RWPE1 (cell line): ENCODE measurements at regions not wholly inside any gene's neighbourhood (a gene's known extent, or its start where the extent isn't known, plus 50 kb on each side); places are given as distances from the start of the nearest gene placed in this dataset.

ENCODE experiments used
- CTCF ChIA-PET: fragments of 350-600 bp; sonication (Branson Sonifier 250); formaldehyde crosslinking; extraction: SDS; loops from one replicate; lab custom pipeline; 2021; lab: Yijun Ruan, JAX
- POLR2A ChIA-PET: fragments of 400-600 bp; formaldehyde crosslinking; extraction: SDS; loops from one replicate; lab custom pipeline; 2020; ENCODE audit warnings: antibody characterized with exemption; ENCODE audit not compliant: low non-redundant PET; lab: Yijun Ruan, JAX
- DNase-seq: peaks from one replicate; pipeline ENCODE4 v3.0.0; 2012; ENCODE audit warnings: low spot score
- H3K27ac ChIP-seq: fragments of 450-650 bp; 2 replicates; pipeline ENCODE4 v1.5.1; 2017
- TF ChIP-seq, protein P1 (sequence below): fragments of 450-650 bp; conservative IDR thresholded peaks from 2 replicates; pipeline ENCODE4 v1.5.1; 2017; ENCODE audit warnings: low read depth, mild to moderate bottlenecking

DNA sequence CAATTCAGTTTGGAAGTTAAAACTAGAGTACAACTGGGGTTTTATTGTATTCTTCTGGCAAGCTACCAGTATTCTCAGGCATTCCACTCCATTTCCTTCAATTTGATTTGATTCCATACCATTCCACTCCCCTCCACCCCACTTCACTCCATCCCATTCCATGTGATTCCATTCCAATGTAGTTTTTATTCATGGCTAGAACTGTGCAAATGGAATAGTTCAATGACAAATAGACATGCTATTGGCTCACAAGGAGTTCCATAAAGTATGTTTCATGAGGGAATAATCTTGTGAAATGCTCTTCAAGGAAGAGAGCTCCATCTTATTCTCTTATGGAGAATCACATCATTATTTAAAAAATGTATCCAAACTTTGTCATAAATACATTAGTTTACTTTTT, 285.0 kb upstream of the BMP2 start:
- TF ChIP-seq, protein P1, sequence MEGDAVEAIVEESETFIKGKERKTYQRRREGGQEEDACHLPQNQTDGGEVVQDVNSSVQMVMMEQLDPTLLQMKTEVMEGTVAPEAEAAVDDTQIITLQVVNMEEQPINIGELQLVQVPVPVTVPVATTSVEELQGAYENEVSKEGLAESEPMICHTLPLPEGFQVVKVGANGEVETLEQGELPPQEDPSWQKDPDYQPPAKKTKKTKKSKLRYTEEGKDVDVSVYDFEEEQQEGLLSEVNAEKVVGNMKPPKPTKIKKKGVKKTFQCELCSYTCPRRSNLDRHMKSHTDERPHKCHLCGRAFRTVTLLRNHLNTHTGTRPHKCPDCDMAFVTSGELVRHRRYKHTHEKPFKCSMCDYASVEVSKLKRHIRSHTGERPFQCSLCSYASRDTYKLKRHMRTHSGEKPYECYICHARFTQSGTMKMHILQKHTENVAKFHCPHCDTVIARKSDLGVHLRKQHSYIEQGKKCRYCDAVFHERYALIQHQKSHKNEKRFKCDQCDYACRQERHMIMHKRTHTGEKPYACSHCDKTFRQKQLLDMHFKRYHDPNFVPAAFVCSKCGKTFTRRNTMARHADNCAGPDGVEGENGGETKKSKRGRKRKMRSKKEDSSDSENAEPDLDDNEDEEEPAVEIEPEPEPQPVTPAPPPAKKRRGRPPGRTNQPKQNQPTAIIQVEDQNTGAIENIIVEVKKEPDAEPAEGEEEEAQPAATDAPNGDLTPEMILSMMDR: no peak
- H3K27ac ChIP-seq: no peak overlapping the region
- ChIA-PET CTCF (interaction anchor here (0.6 to 0.7 kb wide), 2 partner anchors 617 to 702 kb away, joined by 3 to 5 read pairs; no protein-coding TSS in a partner anchor), POLR2A (no interaction called here)
- no peak for DNase-seq

DNA sequence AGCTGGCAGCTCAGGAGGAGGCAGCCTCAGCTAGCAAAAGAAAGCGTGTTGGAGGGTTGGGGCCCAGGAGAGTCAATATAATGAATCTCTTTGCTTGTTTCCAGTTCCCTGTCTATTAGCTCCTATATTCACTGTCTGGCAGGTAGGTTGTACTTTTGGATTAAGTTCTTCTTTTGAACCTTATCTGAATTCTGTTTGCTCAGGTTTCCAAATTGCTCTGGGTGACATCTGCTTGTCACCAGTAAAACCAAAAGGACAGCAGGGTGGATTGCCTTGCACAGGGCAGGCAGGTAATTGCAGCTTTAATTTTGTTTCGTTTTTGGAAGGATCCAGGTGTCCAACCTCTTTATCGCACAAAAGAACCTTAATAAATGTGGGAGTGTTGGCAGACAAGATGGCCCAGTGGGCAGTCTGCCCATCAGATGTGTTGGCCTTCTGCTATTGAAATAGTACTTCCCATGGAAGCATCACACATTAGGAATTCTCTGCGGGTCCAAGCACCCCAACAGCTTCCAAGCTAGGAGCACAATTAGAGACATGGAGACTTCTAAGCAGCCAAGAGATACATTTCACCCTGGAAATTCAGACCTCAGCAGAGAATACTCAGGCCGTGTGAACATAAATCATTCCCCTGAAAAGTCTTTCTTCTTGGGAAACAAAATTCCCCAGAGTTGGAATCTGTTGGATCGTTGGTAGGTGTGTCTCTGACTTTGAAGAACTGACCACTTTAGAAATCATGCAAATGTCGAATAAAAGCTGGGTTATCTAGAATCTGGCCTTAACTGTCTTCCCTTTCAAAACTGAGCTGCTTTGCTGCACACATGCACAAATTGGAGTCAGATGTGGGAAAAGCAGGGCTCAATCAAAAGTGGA, 286.9 kb upstream of the BMP2 start:
- POLR2A ChIA-PET: no interaction called here
- no peak for DNase-seq
- TF ChIP-seq, protein P1: no peak

DNA sequence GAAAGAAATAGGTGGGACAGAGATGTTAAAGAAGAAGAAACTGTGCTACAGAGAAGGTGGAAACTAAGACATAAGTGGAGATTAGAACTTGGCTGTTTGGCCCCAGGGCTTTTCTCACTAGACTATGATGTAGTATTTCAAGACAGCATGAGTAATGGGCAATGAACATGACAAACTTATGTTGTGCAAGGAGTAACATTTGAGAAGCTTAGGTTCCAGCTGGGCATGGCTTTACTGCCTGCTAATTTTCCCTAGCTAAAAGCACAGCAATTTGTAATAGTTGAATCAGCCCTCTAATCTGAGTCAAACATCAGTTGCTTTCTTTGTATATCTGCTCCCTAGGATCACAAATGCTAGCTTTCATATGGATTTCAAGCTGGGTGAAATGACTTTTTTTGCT, 294.3 kb upstream of the BMP2 start:
- H3K27ac ChIP-seq: no peak overlapping the region
- CTCF ChIA-PET: no interaction called here
- TF ChIP-seq, protein P1: no peak
- peak; percentile 40 for DNase-seq
- POLR2A ChIA-PET: no interaction called here

More for the DNA sequence above, 286.9 kb upstream of the BMP2 start:
- CTCF ChIA-PET: interaction anchor here (0.6 to 0.7 kb wide), 3 partner anchors 28 to 349 kb away, joined by 3 to 4 read pairs (median 3); no protein-coding TSS in a partner anchor
- no peak overlapping the region for H3K27ac ChIP-seq

DNA sequence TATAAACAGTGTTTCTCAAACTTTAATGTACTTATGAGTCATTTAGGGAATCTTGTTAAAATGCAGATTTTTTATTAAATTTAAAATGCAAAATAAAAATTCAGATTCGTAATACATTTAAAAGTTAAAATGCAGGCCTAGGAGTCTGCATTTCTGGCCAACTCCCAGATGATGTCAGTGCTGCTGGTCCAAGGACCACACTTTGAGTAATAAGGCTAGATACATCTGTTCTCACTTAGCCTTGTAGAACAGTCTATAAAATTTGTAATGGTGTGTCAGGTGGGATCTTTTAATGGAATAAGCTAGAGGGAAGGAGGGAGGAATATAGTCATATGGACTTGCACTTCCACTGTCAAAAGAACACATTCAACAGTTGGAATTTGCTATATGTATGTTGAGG, 295.6 kb upstream of the BMP2 start:
- TF ChIP-seq, protein P1: no peak
- DNase-seq: no peak
- CTCF ChIA-PET: no interaction called here
- no peak overlapping the region for H3K27ac ChIP-seq
- POLR2A ChIA-PET: no interaction called here

DNA sequence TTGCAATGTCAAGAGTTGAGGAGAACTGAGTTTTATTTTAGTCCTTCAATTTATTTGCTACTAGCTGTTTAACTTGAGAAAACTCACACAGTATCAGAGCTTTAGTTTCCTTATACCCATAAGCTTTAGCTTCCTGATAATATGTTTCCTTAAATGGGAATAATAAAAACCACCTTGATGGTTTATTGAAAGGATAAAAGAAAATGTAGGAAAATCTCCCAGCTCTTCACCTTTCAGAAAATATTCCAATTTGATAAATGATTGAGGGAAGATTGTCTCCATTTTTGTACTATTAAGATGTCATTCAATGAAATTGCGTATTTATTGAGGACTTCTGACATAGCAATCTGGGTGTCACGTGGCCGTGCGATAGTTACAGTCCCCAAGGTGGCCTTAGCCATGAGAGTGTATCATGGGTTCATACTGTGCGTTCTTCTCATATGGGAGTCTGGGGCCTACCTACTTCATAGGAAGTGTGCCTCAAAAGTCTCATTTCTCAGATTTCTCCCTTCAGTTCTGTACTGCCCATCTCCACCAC, 296.3 kb upstream of the BMP2 start:
- DNase-seq: no peak
- H3K27ac ChIP-seq: no peak overlapping the region
- POLR2A ChIA-PET: no interaction called here
- CTCF ChIA-PET: no interaction called here
- TF ChIP-seq, protein P1: no peak

DNA sequence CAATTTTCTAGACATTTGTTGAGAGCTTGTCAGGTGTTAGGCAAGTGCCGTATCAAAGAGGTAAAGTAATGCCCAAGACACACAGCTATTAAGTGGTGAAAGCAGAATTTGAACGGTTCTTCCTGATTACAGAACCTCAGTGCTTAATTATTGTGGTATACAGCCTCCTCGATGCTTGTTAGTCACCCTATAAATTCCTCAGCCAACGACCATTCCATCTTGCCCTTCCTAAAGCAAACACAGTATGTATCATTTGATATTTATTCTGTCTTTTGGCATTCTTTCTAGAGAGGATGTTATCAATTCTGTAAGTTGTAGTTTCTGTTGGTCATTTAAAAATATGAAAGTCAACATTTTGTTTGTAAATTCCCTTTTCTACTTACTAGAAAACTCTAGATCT, 297.8 kb upstream of the BMP2 start:
- H3K27ac ChIP-seq: no peak overlapping the region
- ChIA-PET CTCF (no interaction called here), POLR2A (no interaction called here)
- DNase-seq: no peak
- TF ChIP-seq, protein P1: no peak
